Erythroblast (primary cell): ENCODE measurements at regions not wholly inside any gene's neighbourhood (a gene's known extent, or its start where the extent isn't known, plus 50 kb on each side); places are given as distances from the start of the nearest gene placed in this dataset.
"Not testable (repeated sequence)": the region's sequence is repeated elsewhere in the genome, so short reads cannot be mapped to it uniquely, and the experiment has no call there.

Experiments
- GATA1 ChIP-seq: IDR thresholded peaks from 2 replicates; pipeline ENCODE4 v1.6.1; 2011; ENCODE audit warnings: low read depth, mild to moderate bottlenecking, control low read depth, low read length, moderate library complexity
- POLR2A ChIP-seq: IDR thresholded peaks from 2 replicates; pipeline ENCODE4 v1.6.1; 2011; ENCODE audit warnings: mild to moderate bottlenecking, low read length

- not testable (repeated sequence) for TF ChIP-seq POLR2A, GATA1
Measured at GRCh38 chr10:53035823-53036222, 263.2 kb upstream of the MBL2 start.
